Activated B cell treated with CpG ODN at 0.5 μM for 24 hours (primary cell): ENCODE measurements at regions not wholly inside any gene's neighbourhood (a gene's known extent, or its start where the extent isn't known, plus 50 kb on each side); places are given as distances from the start of the nearest gene placed in this dataset.

Experiments used
- ATAC-seq: fragments of 200-7000 bp; cut with Tn5 transposase; one replicate; pipeline ENCODE4 v1.10.0; 2021; ENCODE audit warnings: low read depth, mild to moderate bottlenecking, moderate library complexity
- CTCF ChIA-PET: fragments of 350-600 bp; sonication (Branson Sonifier 250); formaldehyde crosslinking; loops from one replicate; lab custom pipeline; 2021; ENCODE audit warnings: antibody characterized with exemption; lab: Charles Lee
- POLR2A ChIA-PET: fragments of 350-600 bp; sonication (Branson Sonifier 250); formaldehyde crosslinking; loops from one replicate; lab custom pipeline; 2021; ENCODE audit warnings: antibody characterized with exemption; lab: Charles Lee
- DNase-seq: peaks from one replicate; pipeline ENCODE4 v3.0.0; 2022
- H3K27ac Mint-ChIP-seq: one replicate; pipeline ENCODE4 v1.8.0; 2020; ENCODE audit warnings: mixed read lengths
- H3K27me3 Mint-ChIP-seq: one replicate; pipeline ENCODE4 v1.8.0; 2021; ENCODE audit warnings: mixed read lengths
- H3K36me3 Mint-ChIP-seq: one replicate; pipeline ENCODE4 v1.8.0; 2021; ENCODE audit warnings: low read depth, mixed read lengths
- H3K4me1 Mint-ChIP-seq: one replicate; pipeline ENCODE4 v1.8.0; 2021; ENCODE audit warnings: mixed read lengths
- H3K4me3 Mint-ChIP-seq: one replicate; pipeline ENCODE4 v1.8.0; 2020; ENCODE audit warnings: mild to moderate bottlenecking, mixed read lengths
- H3K9me3 Mint-ChIP-seq: one replicate; pipeline ENCODE4 v1.8.0; 2020; ENCODE audit warnings: mixed read lengths
- intact Hi-C: fragments of 100-400 bp; cut with micrococcal nuclease; formaldehyde crosslinking; loops from one replicate; pipeline ENCODE4 v1.15.1; 2024
- TF ChIP-seq, protein P1 (sequence below): fragments of 200-600 bp; IDR thresholded peaks from one replicate; pipeline ENCODE4 v1.8.0; 2022; ENCODE audit warnings: antibody characterized with exemption, mild to moderate bottlenecking

GRCh38 chr13:30033681-30034457, 183.5 kb upstream of the UBL3 start:
- no peaks in the 10 kb centered on the region for H3K9me3 Mint-ChIP-seq
- no peaks in the 10 kb centered on the region for H3K36me3 Mint-ChIP-seq
- ATAC-seq, result no peak
- TF ChIP-seq, protein P1, sequence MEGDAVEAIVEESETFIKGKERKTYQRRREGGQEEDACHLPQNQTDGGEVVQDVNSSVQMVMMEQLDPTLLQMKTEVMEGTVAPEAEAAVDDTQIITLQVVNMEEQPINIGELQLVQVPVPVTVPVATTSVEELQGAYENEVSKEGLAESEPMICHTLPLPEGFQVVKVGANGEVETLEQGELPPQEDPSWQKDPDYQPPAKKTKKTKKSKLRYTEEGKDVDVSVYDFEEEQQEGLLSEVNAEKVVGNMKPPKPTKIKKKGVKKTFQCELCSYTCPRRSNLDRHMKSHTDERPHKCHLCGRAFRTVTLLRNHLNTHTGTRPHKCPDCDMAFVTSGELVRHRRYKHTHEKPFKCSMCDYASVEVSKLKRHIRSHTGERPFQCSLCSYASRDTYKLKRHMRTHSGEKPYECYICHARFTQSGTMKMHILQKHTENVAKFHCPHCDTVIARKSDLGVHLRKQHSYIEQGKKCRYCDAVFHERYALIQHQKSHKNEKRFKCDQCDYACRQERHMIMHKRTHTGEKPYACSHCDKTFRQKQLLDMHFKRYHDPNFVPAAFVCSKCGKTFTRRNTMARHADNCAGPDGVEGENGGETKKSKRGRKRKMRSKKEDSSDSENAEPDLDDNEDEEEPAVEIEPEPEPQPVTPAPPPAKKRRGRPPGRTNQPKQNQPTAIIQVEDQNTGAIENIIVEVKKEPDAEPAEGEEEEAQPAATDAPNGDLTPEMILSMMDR, result no peak
- H3K27me3 Mint-ChIP-seq, result peaks cover 11% of the 10 kb centered on the region
- POLR2A ChIA-PET, result no interaction called here
- no peaks in the 10 kb centered on the region for H3K4me1 Mint-ChIP-seq
- CTCF ChIA-PET, result no interaction called here
- no peak overlapping the region for H3K4me3 Mint-ChIP-seq
- no peak overlapping the region for H3K27ac Mint-ChIP-seq
- DNase-seq, result no peak
- intact Hi-C loops, result no loop called here

DNA sequence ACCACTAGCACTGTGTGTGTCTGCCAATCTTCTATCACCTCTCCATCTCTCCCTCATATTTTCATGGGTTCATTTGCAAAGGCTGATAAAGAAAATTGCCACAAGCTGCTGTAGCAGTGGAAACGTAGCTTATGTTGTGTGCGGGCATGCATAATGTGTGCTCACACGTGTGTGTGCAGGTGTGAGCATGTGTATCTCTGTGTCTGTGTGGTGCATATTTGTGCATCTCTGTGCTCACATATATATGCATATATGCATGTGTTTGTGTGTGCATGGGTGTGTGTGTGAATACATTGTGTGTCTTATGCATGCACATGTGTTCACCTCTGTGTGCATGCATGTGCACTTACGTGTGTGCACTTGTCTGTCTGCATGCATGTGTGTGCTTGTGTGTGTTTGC, 181.8 kb upstream of the UBL3 start:
- peaks cover under 1% of the 10 kb centered on the region for H3K27me3 Mint-ChIP-seq
- ATAC-seq (no peak), DNase-seq (no peak)
- intact Hi-C loops, result no loop called here
- no peaks in the 10 kb centered on the region for H3K36me3 Mint-ChIP-seq
- ChIA-PET POLR2A (no interaction called here), CTCF (no interaction called here)
- no peaks in the 10 kb centered on the region for H3K9me3 Mint-ChIP-seq
- H3K4me3 Mint-ChIP-seq, result no peak overlapping the region
- TF ChIP-seq, protein P1, result no peak
- H3K4me1 Mint-ChIP-seq, result no peaks in the 10 kb centered on the region
- H3K27ac Mint-ChIP-seq, result no peak overlapping the region

GRCh38 chr13:30031488-30031887, 181.1 kb upstream of the UBL3 start:
- no peak overlapping the region for H3K4me3 Mint-ChIP-seq
- no peaks in the 10 kb centered on the region for H3K36me3 Mint-ChIP-seq
- POLR2A ChIA-PET, result no interaction called here
- DNase-seq (no peak), ATAC-seq (no peak)
- TF ChIP-seq, protein P1, result no peak
- H3K4me1 Mint-ChIP-seq, result no peaks in the 10 kb centered on the region
- intact Hi-C loops, result no loop called here
- no peaks in the 10 kb centered on the region for H3K27me3 Mint-ChIP-seq
- H3K9me3 Mint-ChIP-seq, result no peaks in the 10 kb centered on the region
- CTCF ChIA-PET, result no interaction called here
- H3K27ac Mint-ChIP-seq, result no peak overlapping the region

- H3K4me1 Mint-ChIP-seq, result no peaks in the 10 kb centered on the region
- no peaks in the 10 kb centered on the region for H3K27me3 Mint-ChIP-seq
- POLR2A ChIA-PET, result no interaction called here
- no peaks in the 10 kb centered on the region for H3K9me3 Mint-ChIP-seq
- no peaks in the 10 kb centered on the region for H3K36me3 Mint-ChIP-seq
- H3K27ac Mint-ChIP-seq, result no peak overlapping the region
- H3K4me3 Mint-ChIP-seq, result no peak overlapping the region
- CTCF ChIA-PET, result no interaction called here
- DNase-seq (no peak), ATAC-seq (no peak)
- TF ChIP-seq, protein P1, result no peak
- intact Hi-C loops, result no loop called here
Observed at GRCh38 chr13:30030141-30030750, 179.8 kb upstream of the UBL3 start.

GRCh38 chr13:30027569-30028455, 177.4 kb upstream of the UBL3 start:
- no peaks in the 10 kb centered on the region for H3K27me3 Mint-ChIP-seq

More at GRCh38 chr13:30027569-30028455, 177.4 kb upstream of the UBL3 start:
- POLR2A ChIA-PET, result interaction anchor here (0.7 kb wide), 1 partner anchor 13 kb away, joined by 3 read pairs; no protein-coding TSS in a partner anchor
- ATAC-seq (no peak), DNase-seq (no peak)
- H3K4me3 Mint-ChIP-seq, result no peak overlapping the region
- no peak overlapping the region for H3K27ac Mint-ChIP-seq
- intact Hi-C loops, result no loop called here
- CTCF ChIA-PET, result no interaction called here
- no peaks in the 10 kb centered on the region for H3K9me3 Mint-ChIP-seq
- TF ChIP-seq, protein P1, result no peak
- H3K36me3 Mint-ChIP-seq, result no peaks in the 10 kb centered on the region
- H3K4me1 Mint-ChIP-seq, result no peaks in the 10 kb centered on the region
